Inflammatory macrophage (primary cell): ENCODE measurements at regions not wholly inside any gene's neighbourhood (a gene's known extent, or its start where the extent isn't known, plus 50 kb on each side); places are given as distances from the start of the nearest gene placed in this dataset.
"Not testable (repeated sequence)": the region's sequence is repeated elsewhere in the genome, so short reads cannot be mapped to it uniquely, and the experiment has no call there.

Experiments used
- DNase-seq, 2 donors: peaks; one replicate each; pipeline ENCODE4 v3.0.0-alpha.2; 2020 to 2022

GRCh38 chr4:71841336-71841735 lies 57.5 kb upstream of the GC start:
- no peak for DNase-seq

DNA sequence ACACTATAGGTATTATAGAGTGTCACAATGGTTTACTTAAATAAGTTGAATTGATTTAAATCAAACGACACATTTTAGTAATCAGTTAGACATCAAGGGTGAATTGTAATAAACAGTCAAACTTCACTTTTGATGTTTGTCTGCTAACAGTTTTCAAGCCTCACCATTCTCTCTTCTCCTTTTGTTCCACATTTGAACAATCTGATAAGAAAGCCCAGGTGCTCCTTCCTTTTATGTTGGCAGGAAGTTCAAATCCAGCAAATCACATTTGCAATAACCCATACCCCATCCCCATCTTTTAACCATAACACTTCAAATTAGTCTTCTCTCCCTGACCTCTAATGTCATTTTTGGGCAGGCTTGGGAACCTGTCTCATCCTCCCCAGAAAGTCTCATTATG lies 63.4 kb upstream of the GC start:
- DNase-seq: no peak

- no peak for DNase-seq
Measured at GRCh38 chr4:71855944-71856343, 72.1 kb upstream of the GC start.

DNA sequence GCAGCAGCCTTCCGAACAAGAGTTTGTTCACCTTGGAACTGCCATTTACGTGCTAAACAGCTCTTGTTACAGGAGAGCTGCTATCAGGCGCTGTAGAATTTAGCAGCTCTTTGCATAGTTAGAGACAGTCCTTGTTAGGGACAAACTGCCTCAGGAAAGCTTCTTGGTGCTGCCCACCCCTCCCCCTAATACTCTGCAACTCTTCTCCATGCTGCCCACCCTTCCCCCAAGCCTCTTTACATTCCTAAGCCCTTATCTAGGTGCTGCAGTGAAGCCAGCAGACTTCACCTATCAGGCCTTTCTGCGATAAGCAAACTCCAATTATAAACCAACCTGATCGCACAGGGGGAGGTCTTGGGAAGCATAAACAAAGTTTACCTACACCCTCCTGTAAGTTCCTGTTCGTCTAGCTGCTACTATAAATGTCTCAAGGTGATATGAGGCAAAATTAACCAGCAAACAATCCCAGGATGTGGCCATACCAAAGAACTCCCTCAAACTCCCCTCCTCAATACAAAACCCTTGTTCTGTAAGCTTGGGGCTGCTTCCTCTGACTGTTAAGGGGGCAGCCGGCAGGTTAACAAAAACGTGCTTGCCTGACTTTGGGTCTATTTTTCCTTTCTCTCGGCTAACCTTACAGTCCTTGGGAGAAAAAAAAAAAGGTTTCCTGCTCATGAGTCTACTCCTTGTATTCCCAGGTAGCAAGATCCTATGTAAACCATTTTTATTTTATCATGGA lies 74.0 kb upstream of the GC start:
- DNase-seq: no peak

- no peak for DNase-seq
Measured at GRCh38 chr4:71860643-71861042, 76.8 kb upstream of the GC start.

DNA sequence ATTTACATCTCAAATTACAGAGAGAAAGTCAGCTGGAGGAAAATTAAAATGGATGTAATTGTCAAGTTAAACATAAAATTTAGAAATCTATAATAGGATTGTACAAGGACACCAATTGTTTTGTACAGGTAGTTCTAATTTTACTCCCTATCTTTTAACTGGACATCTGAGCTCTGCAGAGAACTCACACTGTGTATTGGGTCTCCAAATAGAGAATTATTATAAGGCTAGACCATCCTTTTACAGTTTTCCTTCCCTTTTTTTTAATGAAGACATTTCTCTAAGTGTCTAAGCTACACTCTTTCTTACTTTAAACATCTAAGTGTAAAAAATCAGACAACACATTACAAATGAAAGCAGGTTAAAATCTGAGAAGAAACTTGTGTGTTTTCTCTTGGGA lies 78.4 kb upstream of the GC start:
- DNase-seq: no peak

GRCh38 chr4:71863457-71863856 lies 79.6 kb upstream of the GC start:
- no peak for DNase-seq

DNA sequence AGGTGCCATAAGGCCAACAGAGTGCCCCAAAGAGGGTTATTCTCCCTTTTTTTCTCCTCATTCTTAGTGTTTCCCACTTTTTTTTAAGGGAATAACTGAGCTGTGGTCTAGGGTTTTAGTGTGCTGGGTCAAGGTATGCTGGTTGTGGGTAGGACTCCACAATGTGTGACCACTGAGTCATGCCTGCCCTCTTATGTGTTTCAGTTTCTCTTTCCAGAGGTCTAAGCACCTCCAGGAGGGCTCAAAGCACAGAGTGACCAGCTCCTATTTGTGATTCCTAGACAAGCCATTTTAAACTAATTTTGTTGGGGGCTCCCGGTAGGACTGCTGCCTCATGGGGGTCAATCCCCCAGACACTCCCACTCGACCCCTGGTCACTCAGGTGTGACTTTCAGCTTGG lies 80.5 kb upstream of the GC start:
- no peak for DNase-seq

DNA sequence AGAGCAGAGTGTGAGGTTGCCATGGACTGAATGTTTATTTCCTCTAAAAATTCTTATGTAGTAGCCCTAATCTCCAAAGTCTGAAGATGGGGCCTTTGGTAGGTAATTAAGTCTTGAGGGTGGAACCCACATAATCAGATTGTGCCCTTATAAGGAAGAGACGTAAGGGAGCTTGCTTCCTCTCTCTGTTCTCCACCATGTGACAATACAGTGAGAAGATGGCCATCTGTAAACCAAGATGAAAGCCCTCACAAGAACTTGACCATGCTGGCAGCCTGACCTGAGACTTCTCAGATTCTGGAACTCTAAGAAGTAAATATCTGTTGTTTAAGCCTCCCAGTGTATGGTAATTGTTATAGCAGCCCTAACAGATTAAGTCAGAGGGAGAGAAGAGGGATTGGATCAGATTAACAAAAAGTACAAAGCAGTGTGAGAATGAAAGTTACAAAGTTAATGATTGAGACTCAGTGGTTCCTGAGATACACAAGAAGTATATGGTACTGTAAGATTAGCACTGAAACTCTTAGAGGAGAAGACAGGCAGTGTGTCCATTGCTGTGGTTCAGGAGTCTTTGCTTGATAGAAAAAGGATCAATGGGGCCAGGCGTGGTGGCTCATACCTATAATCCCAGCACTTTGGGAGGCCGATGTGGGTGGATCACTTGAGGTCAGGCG lies 82.5 kb upstream of the GC start:
- no peak for DNase-seq

DNA sequence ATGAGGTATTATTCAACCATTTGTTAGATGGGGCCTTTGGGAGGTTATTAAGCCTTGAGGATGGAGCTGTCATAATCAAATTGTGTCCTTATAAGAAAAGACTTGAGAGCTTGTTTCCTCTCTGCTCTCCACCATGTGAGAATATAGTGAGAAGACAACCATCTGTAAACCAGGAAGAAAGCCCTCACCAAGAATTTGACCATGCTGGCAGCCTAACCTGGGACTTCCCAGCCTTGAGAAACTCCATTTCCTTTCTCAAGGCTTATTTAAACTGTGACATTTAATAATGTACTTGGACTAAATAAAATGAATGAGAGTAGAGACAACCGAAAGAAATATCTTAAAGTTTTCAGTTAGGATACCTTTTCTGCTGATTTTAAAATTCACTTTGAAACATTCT lies 83.7 kb upstream of the GC start:
- no peak for DNase-seq

DNA sequence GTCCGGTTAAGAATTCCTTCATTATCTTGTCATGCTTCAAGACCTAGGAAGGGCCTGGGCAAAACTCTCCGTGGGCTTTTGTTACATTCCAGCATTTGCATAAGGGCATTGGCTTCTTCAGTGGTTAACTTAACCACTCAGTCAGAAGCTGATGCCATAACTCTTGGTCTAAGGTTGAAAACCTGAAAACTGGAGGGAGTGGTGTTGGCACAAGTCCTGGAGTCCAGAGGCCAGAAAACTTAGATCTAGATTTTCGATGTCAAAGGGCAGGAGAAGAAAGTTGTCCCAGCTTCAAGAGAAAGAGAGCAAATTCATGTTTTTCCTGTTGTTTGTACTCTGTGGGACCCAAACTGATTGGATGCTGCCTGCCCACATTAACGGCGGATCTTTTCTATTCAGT lies 86.6 kb upstream of the GC start:
- DNase-seq: no peak

DNA sequence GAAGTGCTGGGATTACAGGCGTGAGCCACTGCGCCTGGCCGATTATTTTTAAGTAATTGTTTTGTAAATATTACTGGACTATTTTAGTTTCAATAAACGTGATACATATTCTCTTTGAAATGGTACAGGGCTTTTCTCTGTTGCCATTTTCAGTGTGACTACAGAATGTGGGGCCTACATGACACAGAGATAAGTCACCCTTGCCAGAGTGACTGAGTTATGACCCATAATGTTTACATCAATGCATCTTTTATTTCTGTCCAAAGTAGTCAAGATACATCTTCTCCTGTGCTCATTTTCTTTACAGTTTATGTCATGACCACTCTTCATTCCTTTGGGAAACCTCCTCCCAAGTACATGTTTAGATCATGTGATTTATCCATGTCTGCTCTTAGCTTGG lies 88.3 kb upstream of the GC start:
- DNase-seq: no peak

DNA sequence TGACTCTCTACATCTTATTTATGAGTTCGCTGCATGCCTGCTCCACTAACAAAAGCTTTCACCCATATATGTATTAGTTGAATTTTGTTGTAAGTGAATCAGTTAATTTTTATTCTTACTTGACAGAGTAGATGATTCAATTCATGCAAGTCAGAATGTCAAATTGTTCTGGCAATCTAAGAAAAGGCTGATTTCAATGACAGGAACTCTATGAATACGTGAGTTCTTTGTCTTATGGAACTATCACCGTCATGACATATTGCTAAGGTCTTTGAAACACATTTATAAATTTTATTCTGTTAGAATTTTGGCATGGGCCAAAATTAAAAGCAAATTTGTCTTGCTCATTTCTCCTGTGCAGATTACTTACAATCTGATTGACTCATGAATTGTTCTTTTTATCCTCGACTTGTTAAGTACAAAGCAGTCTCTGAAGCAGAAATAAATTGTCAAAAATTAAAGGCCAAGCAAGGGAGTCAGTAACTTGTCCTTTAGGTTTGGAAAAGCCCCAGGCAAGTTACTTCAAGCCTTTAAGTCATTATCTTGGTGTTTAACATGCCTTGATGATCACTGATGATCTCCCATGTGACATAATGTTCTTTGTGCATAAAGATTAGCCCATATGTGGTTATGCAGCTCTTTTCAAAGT lies 89.0 kb upstream of the GC start:
- no peak for DNase-seq

DNA sequence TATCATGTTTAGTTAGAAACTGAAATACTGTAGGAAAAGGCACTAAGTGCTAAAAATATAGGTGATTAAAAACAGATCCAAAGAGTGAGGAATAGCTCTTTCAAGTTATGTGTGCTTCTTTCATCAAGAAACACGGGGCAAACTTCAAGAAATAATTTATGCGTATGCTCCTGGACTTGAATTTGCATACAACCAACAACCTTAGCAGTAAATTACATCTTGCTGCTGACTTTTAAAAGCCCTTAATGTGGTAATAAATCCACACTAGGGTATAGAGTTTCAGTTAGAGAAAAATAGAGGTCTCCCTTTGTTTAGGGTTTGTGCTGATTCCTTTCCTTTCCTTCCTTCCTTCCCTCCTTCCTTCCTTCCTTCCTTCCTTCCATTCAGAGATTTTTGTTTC lies 94.5 kb upstream of the GC start:
- no peak for DNase-seq

DNA sequence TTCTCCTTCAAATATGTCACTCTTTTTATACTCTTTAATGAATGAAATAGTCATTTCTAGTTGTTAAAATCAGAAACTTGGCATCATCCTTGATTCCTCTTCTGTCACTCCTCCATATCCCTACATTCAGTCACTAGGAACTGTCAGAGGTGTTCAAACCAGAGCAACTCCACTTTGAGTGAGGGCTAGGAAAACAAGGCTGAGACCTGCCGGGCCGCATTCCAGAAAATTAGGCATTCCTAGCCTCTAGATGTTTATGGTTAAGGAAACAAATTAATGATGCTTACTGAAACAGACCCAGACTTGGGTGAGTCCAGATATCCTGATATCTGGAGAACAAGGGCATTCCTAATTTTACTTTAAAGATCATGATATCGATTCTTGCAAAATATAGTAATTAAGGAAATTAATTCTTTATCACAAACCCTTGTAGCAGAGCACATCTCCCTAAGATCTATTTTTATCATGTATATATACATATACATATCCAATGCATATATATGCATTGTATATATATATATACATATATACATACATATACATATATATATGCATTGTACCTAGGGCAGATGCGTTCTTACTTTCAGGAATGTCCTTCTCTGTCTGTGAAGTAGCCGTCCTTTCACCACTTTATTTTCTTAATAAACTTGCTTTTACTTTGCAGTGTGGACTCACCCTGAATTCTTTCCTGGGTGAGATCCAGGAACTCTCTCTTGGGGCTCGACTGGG lies 98.4 kb upstream of the GC start:
- DNase-seq: no peak

GRCh38 chr4:71900366-71900765 lies 116.5 kb upstream of the GC start:
- not testable (repeated sequence) for DNase-seq

- not testable (repeated sequence) for DNase-seq
Measured at GRCh38 chr4:71905594-71905993, 121.7 kb upstream of the GC start.

DNA sequence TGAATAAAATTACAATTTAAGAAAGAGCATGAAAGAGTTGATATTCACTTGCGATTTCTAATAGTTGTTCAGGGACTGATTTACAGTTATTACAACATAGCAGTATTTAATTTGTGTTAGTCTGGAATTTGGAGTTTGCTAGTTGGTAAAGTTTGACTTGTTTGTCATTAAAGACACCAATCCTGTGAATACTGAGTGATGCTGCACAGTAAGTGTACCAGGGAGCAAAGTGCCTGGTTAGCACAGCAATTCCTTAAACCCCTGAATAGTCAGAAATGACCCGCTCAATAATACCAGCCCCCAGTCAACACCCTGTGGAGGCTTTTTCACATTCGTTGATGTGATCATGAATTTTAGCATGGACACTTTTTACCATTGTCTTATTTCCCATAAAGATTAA lies 122.2 kb upstream of the GC start:
- no peak for DNase-seq

GRCh38 chr4:71907071-71907470 lies 123.2 kb upstream of the GC start:
- DNase-seq: no peak

DNA sequence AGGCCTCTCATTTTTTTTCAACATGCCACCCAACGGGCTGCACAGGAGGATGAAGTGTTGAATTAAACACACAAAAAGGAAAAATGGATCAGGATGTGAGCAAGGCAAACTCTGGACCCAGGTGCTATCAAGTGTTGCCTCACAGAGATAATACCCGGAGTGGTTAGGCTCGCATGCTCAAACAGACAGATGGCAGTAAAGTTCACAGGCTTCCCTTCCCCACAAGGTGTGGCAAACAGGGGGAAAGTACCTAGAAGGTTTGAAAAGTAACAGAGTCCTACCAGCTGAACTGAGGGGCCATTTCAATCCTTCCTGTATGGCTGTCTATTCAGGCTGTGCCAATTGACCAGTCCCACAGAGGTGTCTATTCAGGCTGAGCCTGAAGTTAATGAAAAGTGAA lies 123.9 kb upstream of the GC start:
- DNase-seq: no peak

DNA sequence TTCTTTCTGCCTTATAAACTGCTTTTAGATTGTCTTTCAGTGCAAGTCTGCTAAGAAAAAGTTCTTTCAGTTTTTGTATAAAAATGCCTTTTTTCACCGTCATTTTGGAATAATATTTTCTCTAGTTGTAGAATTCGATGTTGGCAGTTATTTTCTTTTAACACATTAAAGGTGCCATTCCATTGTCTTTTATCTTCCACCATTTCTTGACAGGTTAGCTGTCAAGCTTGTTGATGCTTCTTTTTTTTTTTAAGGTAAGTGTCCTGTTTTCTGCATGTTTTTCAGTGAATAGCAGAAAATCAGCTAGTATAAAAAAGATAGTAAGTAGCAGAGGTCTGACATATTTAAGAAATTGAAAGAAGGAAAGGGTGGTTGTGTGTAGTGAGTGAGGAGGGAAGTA lies 118.5 kb upstream of the NPFFR2 start:
- no peak for DNase-seq

DNA sequence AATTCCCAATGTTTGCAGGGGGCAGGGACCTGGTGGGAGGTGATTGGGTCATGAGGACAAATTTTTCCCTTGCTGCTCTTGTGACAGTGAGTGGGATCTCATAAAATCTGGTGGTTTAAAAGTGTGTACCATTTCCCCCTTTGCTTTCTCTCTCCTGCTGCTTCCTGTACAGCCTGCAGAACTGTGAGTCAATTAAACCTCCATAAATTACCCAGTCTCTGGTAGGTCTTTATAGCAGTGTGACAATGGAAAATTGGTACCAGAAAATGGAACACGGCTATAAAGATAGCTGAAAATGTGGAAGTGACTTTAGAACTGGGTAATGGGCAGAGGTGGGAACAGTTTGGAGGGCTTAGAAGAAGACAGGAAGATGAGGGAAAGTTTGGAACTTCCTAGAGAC lies 108.7 kb upstream of the NPFFR2 start:
- no peak for DNase-seq

DNA sequence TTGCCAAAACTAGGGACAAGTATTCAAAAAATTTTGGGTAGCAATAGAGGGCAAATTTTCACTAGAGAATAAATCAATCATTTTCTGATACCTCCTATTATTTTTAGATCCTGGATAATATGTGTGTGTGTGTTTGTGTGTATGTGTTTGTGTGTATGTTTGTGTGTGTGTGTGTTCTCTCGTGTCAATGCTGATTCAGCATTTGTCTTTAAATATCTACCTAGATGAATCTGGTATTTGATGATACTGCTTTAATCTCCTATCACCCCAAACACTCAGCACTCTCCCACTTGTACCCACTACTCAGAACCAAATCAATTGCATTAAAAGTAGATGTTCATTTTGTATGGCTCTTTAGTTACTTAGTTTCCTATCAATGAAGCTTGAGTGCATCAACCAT lies 101.3 kb upstream of the NPFFR2 start:
- no peak for DNase-seq

GRCh38 chr4:71932941-71933340 lies 98.9 kb upstream of the NPFFR2 start:
- DNase-seq: no peak
